RKO (cell line): ENCODE measurements at regions not wholly inside any gene's neighbourhood (a gene's known extent, or its start where the extent isn't known, plus 50 kb on each side); places are given as distances from the start of the nearest gene placed in this dataset.

Source experiments
- DNase-seq: peaks from one replicate; pipeline ENCODE4 v3.0.0-alpha.2; 2016; ENCODE audit warnings: low spot score

- DNase-seq, result no peak
Measured at GRCh38 chr2:136468799-136469369, 296.5 kb upstream of the THSD7B start.

- no peak for DNase-seq
Measured at GRCh38 chr2:136452528-136452927, 312.8 kb upstream of the THSD7B start.

DNA sequence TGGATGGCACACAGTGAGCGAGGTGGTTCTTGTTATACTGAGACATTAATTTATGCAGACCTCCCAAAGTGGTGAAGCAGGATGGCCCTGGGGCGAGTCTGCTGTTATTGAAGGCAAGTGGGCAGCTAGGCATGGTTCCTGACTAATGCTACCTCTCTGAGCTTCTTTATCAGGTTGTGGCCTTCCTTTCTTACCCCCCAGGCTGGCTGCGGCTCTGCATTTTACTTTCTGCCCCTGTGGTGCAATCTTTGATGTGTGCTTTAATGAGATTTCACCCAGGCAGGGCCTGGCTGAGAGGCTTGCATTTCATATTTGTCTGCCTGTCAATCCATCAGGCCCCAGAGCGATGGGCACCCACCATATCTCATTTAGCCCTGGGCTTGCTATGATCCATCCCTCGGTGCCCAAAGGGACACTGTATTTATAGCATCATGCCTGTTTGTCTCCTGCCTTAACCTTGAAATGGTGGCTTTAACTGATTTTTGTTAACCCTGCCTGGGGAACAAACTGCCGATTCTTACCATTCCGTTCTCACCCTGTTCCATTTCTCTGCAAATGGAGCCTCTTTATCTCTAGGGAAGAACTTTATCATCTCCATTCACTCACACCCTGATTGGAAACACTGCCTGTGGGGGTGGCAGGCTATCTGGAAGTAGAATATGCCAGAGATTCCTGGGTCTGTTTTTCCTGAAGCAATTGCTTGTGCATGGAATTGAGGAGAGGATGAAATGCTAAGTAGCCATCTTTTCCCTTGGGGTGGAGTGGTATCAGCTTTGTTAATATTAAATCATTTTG lies 316.2 kb upstream of the THSD7B start:
- DNase-seq, result no peak

DNA sequence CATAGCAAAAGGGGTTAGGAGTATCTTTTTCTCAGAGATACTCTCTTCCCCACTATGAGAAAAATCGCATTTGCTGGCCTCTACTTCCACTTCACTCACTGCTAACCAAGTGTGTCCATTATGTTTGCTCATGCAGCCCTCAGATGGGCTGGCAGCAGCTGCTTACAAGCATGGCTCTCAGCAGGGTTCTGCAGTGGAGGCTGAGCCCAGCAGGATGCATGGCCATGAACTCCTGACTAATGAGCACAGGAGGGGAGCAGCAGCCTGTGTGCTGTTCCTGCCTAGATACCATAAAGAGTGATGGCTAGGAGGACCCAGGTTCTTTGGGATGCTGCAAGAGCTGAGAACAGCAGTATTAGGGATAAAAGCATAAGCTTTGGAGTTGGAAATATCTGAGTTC lies 316.9 kb upstream of the THSD7B start:
- no peak for DNase-seq

GRCh38 chr2:136444323-136444722 lies 321.0 kb upstream of the THSD7B start:
- DNase-seq, result no peak

DNA sequence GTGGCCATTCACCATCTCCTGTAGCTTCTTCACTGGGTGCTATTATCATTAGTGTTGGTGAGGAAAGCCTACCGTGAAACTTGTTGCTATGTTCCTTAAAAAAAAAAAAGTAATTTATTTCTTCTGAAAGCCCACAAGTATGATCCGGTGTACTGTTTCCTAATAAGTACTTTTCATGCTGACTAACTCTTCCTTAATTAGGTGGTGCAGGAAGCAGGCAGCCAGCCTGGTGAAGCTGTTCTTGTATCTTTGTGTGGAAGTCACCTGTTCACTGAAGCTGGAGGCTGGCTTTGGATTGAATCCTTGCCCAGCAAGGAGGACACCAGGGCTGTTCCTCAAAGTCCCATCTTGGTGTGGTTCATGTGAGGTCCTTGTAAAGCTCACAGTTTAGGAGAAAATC lies 321.7 kb upstream of the THSD7B start:
- DNase-seq, result no peak

GRCh38 chr2:136441979-136442714 lies 323.2 kb upstream of the THSD7B start:
- DNase-seq, result no peak

- no peak for DNase-seq
Measured at GRCh38 chr2:136439064-136439676, 321.2 kb upstream of the CXCR4 start.

GRCh38 chr2:136437461-136437860 lies 319.5 kb upstream of the CXCR4 start:
- DNase-seq, result no peak

- no peak for DNase-seq
Measured at GRCh38 chr2:136436936-136437335, 319.0 kb upstream of the CXCR4 start.

- no peak for DNase-seq
Measured at GRCh38 chr2:136434251-136434715, 316.3 kb upstream of the CXCR4 start.

DNA sequence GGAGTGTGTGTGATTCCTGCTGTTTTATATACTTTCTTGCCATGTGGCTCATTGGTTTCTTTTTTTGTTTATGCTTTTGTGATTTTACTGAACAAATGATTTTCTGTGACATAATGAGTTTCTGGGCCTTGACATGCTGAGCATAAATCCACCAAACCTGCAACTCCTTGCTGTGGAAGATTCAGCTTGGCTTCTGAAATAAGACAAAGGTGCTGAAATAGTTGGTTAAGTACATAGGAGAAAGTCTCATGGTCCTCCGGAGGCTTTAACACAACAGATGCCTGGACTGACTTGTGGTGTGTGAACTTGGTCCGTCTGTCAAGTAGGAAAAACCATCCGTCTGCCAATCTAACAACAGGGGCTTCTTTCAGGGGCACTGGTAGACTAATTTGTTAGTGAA lies 315.3 kb upstream of the CXCR4 start:
- no peak for DNase-seq

DNA sequence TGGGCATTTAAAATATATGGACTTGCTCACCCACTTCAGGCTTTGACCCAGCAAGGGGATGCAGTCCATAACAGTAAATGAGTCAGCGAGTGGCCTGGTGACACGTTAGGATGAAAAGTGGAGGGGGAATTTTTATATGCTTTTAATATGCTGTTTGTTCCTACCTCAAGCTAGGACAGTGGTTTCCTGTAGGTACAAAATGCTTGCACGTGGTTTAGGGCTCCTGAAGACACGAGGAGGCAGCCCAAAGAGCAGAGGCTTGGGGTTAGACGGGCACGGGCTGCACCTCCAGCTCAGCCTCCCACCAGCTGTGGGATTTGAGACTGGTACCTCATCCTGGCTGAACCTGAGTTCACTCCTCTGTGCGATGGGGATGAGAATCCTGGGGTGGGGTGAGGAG lies 306.2 kb upstream of the CXCR4 start:
- no peak for DNase-seq

DNA sequence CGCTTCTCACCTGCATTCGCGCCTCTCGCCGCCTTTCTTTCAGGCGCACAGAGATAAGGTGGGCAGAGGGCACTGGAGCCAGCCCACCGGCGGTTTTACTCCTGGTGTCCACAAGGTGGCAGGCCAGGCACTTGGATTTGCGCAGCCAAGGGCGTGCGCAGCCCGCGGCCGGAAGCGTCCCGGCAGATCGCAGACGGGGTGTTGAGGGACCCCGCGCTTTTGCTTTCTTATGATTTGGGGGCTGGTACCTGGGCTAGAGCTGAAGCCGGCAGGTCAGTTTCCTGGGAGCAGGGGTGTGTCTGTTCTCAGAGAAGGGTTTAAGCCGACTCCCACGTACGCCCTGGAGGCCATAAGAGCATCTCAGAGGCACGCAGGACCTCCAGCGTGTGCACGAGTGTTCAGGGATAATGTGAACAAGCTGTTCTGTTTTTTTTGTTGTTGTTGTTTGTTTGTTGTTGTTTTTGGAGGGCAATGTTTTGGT lies 305.6 kb upstream of the CXCR4 start:
- DNase-seq, result peak; percentile 70

- DNase-seq, result no peak
Measured at GRCh38 chr2:136422512-136422911, 304.6 kb upstream of the CXCR4 start.

- no peak for DNase-seq
Measured at GRCh38 chr2:136420346-136420745, 302.4 kb upstream of the CXCR4 start.

DNA sequence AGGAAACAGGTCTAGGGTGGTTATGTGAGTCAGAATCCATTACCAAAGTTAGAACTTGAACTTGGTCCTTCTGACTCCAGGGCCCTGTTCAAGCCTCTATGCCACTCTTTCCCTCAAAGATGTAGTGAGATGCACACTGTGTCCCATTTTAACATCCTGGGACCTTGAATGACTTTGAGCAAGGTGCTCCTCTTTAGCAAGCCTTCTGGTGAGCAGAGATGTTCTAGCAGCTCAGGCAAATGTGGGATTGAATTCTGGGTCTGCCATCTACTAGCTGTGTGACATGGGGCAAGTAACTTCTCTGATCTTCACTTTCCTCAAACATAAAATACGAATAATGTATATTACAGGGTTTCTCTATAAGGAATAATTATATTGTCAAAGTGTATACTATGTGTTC lies 294.0 kb upstream of the CXCR4 start:
- DNase-seq, result no peak

DNA sequence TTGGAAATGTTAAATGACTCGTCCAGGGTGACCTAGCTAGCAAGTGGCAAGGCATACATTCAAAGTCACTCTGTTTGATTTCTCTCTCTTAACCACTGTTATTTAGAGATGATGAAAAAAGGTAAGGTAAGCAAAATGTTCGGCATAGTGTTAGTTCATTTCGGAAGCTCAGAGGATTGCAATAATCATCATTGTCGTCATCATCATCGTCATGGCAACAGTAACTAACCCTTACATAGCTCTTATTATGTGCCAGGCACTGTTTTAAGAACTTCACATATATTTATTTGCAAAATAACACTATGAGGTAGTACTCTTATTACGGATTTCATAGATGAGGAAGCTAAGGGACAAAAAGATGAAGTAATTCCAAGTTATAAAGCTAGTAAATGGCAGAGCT lies 292.7 kb upstream of the CXCR4 start:
- DNase-seq, result no peak

- no peak for DNase-seq
Measured at GRCh38 chr2:136408795-136409194, 290.8 kb upstream of the CXCR4 start.

DNA sequence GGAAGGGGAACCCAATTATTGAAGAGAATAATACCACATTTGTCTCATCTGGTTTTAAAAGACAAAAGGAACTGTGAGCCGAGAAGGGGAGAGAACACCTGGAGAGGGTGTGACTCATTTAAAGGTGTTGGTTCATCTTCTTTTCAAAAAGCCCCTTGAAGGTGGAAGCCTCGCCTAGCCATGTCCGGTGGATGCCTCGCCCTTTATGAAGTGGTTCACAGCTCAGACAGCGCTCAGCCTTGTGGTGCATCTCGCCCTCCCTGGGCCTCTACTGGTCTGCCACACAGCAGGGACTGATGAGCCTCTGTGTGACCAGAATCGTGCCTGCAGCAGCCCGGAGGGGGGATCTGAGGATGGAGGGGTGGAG lies 290.0 kb upstream of the CXCR4 start:
- no peak for DNase-seq

DNA sequence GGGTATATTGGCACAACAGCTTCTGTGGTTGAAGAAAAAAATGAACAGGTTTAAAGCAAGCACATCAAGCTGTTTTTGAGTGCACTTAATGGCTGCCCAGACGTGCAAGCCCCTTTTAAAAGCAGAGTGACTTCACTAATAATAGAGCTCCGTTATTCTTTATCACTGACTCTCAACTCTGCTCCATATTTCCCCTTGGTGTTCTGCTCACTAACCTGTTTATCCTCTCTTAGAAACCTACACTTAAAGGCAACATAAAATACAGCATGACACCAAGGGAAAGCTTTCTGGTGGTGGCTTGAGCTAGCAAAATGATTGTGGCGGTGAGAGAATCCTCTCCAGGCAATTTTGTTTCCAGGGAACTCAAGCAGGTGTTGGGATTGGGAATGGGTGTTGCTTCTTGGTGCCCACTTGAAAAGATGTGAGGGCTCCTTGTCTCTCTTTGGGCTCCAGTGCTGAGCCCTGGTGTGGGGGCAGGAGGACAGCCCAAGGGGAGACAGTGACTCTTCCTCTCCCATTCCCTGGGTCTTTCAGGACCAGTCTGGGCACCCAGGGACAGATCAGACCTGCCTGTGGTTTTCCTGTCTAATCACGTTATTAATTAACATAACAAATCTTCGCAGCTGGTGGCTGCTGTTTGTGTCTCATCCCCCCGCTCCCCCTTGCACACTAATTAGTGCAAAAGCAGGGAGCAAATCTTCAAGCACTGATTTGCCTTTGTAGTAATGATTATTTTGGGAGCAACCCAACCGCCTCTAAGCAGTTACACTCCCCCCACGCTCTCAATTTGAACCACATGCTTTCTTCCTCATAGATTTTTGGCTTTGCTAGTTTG lies 289.4 kb upstream of the CXCR4 start:
- no peak for DNase-seq

DNA sequence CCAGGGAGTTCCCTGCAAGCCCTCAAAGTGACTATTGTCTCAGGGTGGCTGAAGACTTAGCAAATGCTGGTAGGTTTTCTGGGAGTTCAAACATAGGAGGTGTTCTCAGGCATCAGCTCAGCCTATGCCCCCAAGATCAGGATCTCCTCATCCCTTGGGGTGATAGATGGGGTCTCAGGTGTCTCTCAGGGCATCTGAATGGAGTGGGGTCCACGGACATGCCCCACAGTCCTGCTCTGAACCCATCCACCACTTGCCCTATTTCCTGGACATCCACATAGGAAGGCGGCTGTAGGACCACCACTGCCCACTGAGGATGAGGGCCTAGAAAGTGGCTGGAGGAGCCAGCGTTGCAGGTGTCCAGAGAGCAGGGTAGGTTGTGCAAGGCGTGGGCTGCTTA lies 287.0 kb upstream of the CXCR4 start:
- DNase-seq, result no peak
